Activated B cell treated with CpG ODN at 0.5 μM for 24 hours (primary cell): ENCODE measurements at regions not wholly inside any gene's neighbourhood (a gene's known extent, or its start where the extent isn't known, plus 50 kb on each side); places are given as distances from the start of the nearest gene placed in this dataset.
A peak's percentile ranks its signal among the peaks of the same experiment; 100 is the strongest.
"Not testable (repeated sequence)": the region's sequence is repeated elsewhere in the genome, so short reads cannot be mapped to it uniquely, and the experiment has no call there.

Source experiments
- ATAC-seq: fragments of 200-7000 bp; cut with Tn5 transposase; one replicate; pipeline ENCODE4 v1.10.0; 2021; ENCODE audit warnings: low read depth, mild to moderate bottlenecking, moderate library complexity
- CTCF ChIA-PET: fragments of 350-600 bp; sonication (Branson Sonifier 250); formaldehyde crosslinking; loops from one replicate; lab custom pipeline; 2021; ENCODE audit warnings: antibody characterized with exemption; lab: Charles Lee
- POLR2A ChIA-PET: fragments of 350-600 bp; sonication (Branson Sonifier 250); formaldehyde crosslinking; loops from one replicate; lab custom pipeline; 2021; ENCODE audit warnings: antibody characterized with exemption; lab: Charles Lee
- DNase-seq: peaks from one replicate; pipeline ENCODE4 v3.0.0; 2022
- H3K27ac Mint-ChIP-seq: one replicate; pipeline ENCODE4 v1.8.0; 2020; ENCODE audit warnings: mixed read lengths
- H3K27me3 Mint-ChIP-seq: one replicate; pipeline ENCODE4 v1.8.0; 2021; ENCODE audit warnings: mixed read lengths
- H3K36me3 Mint-ChIP-seq: one replicate; pipeline ENCODE4 v1.8.0; 2021; ENCODE audit warnings: low read depth, mixed read lengths
- H3K4me1 Mint-ChIP-seq: one replicate; pipeline ENCODE4 v1.8.0; 2021; ENCODE audit warnings: mixed read lengths
- H3K4me3 Mint-ChIP-seq: one replicate; pipeline ENCODE4 v1.8.0; 2020; ENCODE audit warnings: mild to moderate bottlenecking, mixed read lengths
- H3K9me3 Mint-ChIP-seq: one replicate; pipeline ENCODE4 v1.8.0; 2020; ENCODE audit warnings: mixed read lengths
- CTCF ChIP-seq: fragments of 200-600 bp; IDR thresholded peaks from one replicate; pipeline ENCODE4 v1.8.0; 2022; ENCODE audit warnings: antibody characterized with exemption, mild to moderate bottlenecking
- intact Hi-C: fragments of 100-400 bp; cut with micrococcal nuclease; formaldehyde crosslinking; loops from one replicate; pipeline ENCODE4 v1.15.1; 2024

GRCh38 chr6:11407414-11407813 lies 130.1 kb upstream of the TMEM170B start:
- H3K27ac Mint-ChIP-seq = no peak overlapping the region
- peaks cover 66% of the 10 kb centered on the region for H3K4me1 Mint-ChIP-seq
- ChIA-PET CTCF (no interaction called here), POLR2A (interaction anchor here (1.4 kb wide), 1 partner anchor 9 kb away, joined by 4 read pairs; no protein-coding TSS in a partner anchor)
- H3K36me3 Mint-ChIP-seq = no peaks in the 10 kb centered on the region
- no peak for TF ChIP-seq CTCF
- no peaks in the 10 kb centered on the region for H3K9me3 Mint-ChIP-seq
- no peaks in the 10 kb centered on the region for H3K27me3 Mint-ChIP-seq
- ATAC-seq = no peak
- intact Hi-C loops = no loop called here
- no peak for DNase-seq
- H3K4me3 Mint-ChIP-seq = no peak overlapping the region

GRCh38 chr6:11404838-11405237 lies 132.7 kb upstream of the TMEM170B start:
- Mint-ChIP-seq H3K36me3 (no peaks in the 10 kb centered on the region), H3K4me1 (peaks cover 55% of the 10 kb centered on the region), H3K9me3 (no peaks in the 10 kb centered on the region), H3K4me3 (peak overlapping the region; percentile 39), H3K27ac (peak overlapping the region; percentile 79), H3K27me3 (no peaks in the 10 kb centered on the region)
- no peak for DNase-seq
- TF ChIP-seq CTCF = no peak
- POLR2A ChIA-PET = interaction anchor here (0.9 to 2.5 kb wide), 4 partner anchors 8 to 87 kb away, joined by 4 to 7 read pairs (median 6); no protein-coding TSS in a partner anchor
- intact Hi-C loops = loop anchor here (1.0 to 2.0 kb wide), 3 partner anchors 16 to 88 kb away; no protein-coding TSS in a partner anchor
- peak; percentile 47 for ATAC-seq
- CTCF ChIA-PET = no interaction called here

- Mint-ChIP-seq H3K27ac (peak overlapping the region; percentile 79), H3K4me3 (peak overlapping the region; percentile 67), H3K9me3 (no peaks in the 10 kb centered on the region), H3K36me3 (no peaks in the 10 kb centered on the region), H3K27me3 (no peaks in the 10 kb centered on the region), H3K4me1 (peaks cover 51% of the 10 kb centered on the region)
- ChIA-PET POLR2A (interaction anchor here (0.9 to 2.5 kb wide), 7 partner anchors 9 to 88 kb away, joined by 3 to 7 read pairs (median 4); no protein-coding TSS in a partner anchor), CTCF (no interaction called here)
- intact Hi-C loops = loop anchor here (1.0 to 2.0 kb wide), 3 partner anchors 17 to 89 kb away; no protein-coding TSS in a partner anchor
- ATAC-seq (peak; percentile 84), DNase-seq (no peak)
- TF ChIP-seq CTCF = no peak
Measured at GRCh38 chr6:11404081-11404480, 133.5 kb upstream of the TMEM170B start.

- Mint-ChIP-seq H3K27me3 (no peaks in the 10 kb centered on the region), H3K4me3 (no peak overlapping the region), H3K9me3 (no peaks in the 10 kb centered on the region), H3K27ac (peak overlapping the region; percentile 79), H3K36me3 (no peaks in the 10 kb centered on the region), H3K4me1 (peaks cover 49% of the 10 kb centered on the region)
- intact Hi-C loops = no loop called here
- POLR2A ChIA-PET = interaction anchor here (1.1 to 2.5 kb wide), 4 partner anchors 10 to 28 kb away, joined by 3 to 7 read pairs (median 4); no protein-coding TSS in a partner anchor
- CTCF ChIA-PET = no interaction called here
- no peak for DNase-seq
- peak; percentile 37 for ATAC-seq
- no peak for TF ChIP-seq CTCF
Measured at GRCh38 chr6:11403035-11403601, 134.4 kb upstream of the TMEM170B start.

- H3K27ac Mint-ChIP-seq, H3K4me3 Mint-ChIP-seq, H3K9me3 Mint-ChIP-seq, CTCF ChIA-PET, H3K27me3 Mint-ChIP-seq, DNase-seq, H3K36me3 Mint-ChIP-seq, intact Hi-C loops, ATAC-seq: not testable (repeated sequence)
- POLR2A ChIA-PET = interaction anchor here (1.9 kb wide), 1 partner anchor 28 kb away, joined by 5 read pairs; no protein-coding TSS in a partner anchor
- H3K4me1 Mint-ChIP-seq = peaks cover 53% of the 10 kb centered on the region
Measured at GRCh38 chr6:11402581-11402980, 135.0 kb upstream of the TMEM170B start.

- H3K4me3 Mint-ChIP-seq, ATAC-seq, DNase-seq, intact Hi-C loops, CTCF ChIA-PET, H3K9me3 Mint-ChIP-seq, H3K36me3 Mint-ChIP-seq, H3K27me3 Mint-ChIP-seq: not testable (repeated sequence)
- peak overlapping the region; percentile 46 for H3K27ac Mint-ChIP-seq
- peaks cover 51% of the 10 kb centered on the region for H3K4me1 Mint-ChIP-seq
- POLR2A ChIA-PET = interaction anchor here (0.6 to 1.9 kb wide), 4 partner anchors 11 to 1935 kb away, joined by 3 to 12 read pairs (median 4); no protein-coding TSS in a partner anchor
Measured at GRCh38 chr6:11401954-11402353, 135.6 kb upstream of the TMEM170B start.
